HEK293T (cell line): ENCODE measurements at regions not wholly inside any gene's neighbourhood (a gene's known extent, or its start where the extent isn't known, plus 50 kb on each side); places are given as distances from the start of the nearest gene placed in this dataset.

Experiments
- FOXA1 ChIP-seq: fragments of 450-650 bp; IDR thresholded peaks from 2 replicates; pipeline ENCODE4 v1.6.1; 2016; ENCODE audit warnings: mild to moderate bottlenecking
- FOXM1 ChIP-seq: fragments of 450-650 bp; IDR thresholded peaks from 2 replicates; pipeline ENCODE4 v1.6.1; 2017; ENCODE audit warnings: mild to moderate bottlenecking, borderline replicate concordance
- SP1 ChIP-seq: fragments of 450-650 bp; IDR thresholded peaks from 2 replicates; pipeline ENCODE4 v1.6.1; 2017
- TF ChIP-seq, protein P1 (sequence below): fragments of 450-650 bp; IDR thresholded peaks from 2 replicates; pipeline ENCODE4 v1.6.1; 2016

- TF ChIP-seq FOXM1 (no peak), SP1 (no peak), FOXA1 (no peak)
- TF ChIP-seq, protein P1, sequence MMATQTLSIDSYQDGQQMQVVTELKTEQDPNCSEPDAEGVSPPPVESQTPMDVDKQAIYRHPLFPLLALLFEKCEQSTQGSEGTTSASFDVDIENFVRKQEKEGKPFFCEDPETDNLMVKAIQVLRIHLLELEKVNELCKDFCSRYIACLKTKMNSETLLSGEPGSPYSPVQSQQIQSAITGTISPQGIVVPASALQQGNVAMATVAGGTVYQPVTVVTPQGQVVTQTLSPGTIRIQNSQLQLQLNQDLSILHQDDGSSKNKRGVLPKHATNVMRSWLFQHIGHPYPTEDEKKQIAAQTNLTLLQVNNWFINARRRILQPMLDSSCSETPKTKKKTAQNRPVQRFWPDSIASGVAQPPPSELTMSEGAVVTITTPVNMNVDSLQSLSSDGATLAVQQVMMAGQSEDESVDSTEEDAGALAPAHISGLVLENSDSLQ = no peak
These were observed 74.0 kb upstream of the TERB2 start for GRCh38 chr15:44882499-44882968.
